ENCODE measurements at regions not wholly inside any gene's neighbourhood (a gene's known extent, or its start where the extent isn't known, plus 50 kb on each side); places are given as distances from the start of the nearest gene placed in this dataset.

DNA sequence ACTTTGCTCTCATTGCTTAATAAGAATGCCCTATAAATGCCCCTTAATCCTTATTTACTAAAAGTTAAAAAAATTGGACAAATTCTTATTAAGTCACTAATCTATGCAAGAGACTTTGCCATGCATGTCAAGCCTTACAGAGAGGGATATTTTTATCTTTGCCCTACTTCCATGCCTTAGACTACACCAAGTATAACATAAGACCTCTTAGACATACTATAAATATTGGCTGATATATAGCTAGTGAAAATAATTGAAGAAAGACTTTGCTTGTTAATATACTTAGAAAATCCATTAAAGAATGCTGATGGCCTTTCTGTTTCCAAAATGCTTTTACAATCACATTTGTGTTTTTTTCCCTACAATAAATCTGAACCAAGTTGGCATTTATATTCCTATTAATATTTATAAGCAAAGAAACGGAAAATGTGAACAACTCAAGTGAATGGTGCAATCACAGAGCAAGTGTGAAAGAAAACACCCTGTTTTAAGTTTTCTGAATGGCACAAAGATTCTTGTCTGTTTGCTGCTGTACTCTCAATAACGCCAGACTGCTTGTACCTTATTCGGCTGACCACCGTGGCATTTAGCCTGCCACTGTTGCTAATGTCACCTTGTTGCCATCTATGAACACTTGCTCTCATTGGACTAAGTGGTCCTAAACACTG, 105.0 kb downstream of the MC4R start:
- TF ChIP-seq, protein P1, sequence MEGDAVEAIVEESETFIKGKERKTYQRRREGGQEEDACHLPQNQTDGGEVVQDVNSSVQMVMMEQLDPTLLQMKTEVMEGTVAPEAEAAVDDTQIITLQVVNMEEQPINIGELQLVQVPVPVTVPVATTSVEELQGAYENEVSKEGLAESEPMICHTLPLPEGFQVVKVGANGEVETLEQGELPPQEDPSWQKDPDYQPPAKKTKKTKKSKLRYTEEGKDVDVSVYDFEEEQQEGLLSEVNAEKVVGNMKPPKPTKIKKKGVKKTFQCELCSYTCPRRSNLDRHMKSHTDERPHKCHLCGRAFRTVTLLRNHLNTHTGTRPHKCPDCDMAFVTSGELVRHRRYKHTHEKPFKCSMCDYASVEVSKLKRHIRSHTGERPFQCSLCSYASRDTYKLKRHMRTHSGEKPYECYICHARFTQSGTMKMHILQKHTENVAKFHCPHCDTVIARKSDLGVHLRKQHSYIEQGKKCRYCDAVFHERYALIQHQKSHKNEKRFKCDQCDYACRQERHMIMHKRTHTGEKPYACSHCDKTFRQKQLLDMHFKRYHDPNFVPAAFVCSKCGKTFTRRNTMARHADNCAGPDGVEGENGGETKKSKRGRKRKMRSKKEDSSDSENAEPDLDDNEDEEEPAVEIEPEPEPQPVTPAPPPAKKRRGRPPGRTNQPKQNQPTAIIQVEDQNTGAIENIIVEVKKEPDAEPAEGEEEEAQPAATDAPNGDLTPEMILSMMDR (conservative IDR thresholded peaks at IDR 0.05; ENCODE audit: low read length) = no peak
- TF ChIP-seq EZH2phosphoT487 (IDR thresholded peaks at IDR 0.05; ENCODE audit: borderline replicate concordance) = no peak
- no peak overlapping the region for H3K4me2 ChIP-seq (ENCODE audit: low read depth, low read length, poor library complexity, severe bottlenecking)
- no peaks in the 10 kb centered on the region for H3K79me2 ChIP-seq (ENCODE audit: insufficient read depth, low read length)

GRCh38 chr18:60266558-60266957, 106.0 kb downstream of the MC4R start:
- H3K27me3 ChIP-seq (ENCODE audit: insufficient read depth, low read length, poor library complexity, severe bottlenecking) = no peaks in the 10 kb centered on the region
- H3K4me3 ChIP-seq (ENCODE audit: low read length, poor library complexity, severe bottlenecking) = no peak overlapping the region
- H3F3A ChIP-seq (ENCODE audit: low read depth) = no peaks in the 10 kb centered on the region
- H3K9me3 ChIP-seq (ENCODE audit: insufficient read depth, low read depth, low read length) = no peaks in the 10 kb centered on the region
- H4K20me1 ChIP-seq (ENCODE audit: insufficient read depth, low read length, poor library complexity, severe bottlenecking) = no peaks in the 10 kb centered on the region
- H3K9me2 ChIP-seq (replicated peaks; ENCODE audit: low read depth, low read length) = no peaks in the 10 kb centered on the region
- H3K79me2 ChIP-seq (ENCODE audit: insufficient read depth, low read length) = no peaks in the 10 kb centered on the region
- no peak overlapping the region for H2AFZ ChIP-seq (ENCODE audit: low read length)
- H3K4me1 ChIP-seq (ENCODE audit: insufficient read depth, low read length, poor library complexity, severe bottlenecking) = no peaks in the 10 kb centered on the region
- no peak overlapping the region for H3K4me2 ChIP-seq (ENCODE audit: low read depth, low read length, poor library complexity, severe bottlenecking)
- H3K9ac ChIP-seq (ENCODE audit: low read depth, low read length, poor library complexity, severe bottlenecking) = no peak overlapping the region
- TF ChIP-seq EZH2phosphoT487 (IDR thresholded peaks at IDR 0.05; ENCODE audit: borderline replicate concordance) = no peak
- TF ChIP-seq, protein P1 (conservative IDR thresholded peaks at IDR 0.05; ENCODE audit: low read length) = no peak
- H3K36me3 ChIP-seq (ENCODE audit: insufficient read depth, low read length) = no peaks in the 10 kb centered on the region

More for the DNA sequence above, 105.0 kb downstream of the MC4R start:
- Histone ChIP-seq H3K4me3 (ENCODE audit: low read length, poor library complexity, severe bottlenecking) (no peak overlapping the region), H3F3A (ENCODE audit: low read depth) (no peaks in the 10 kb centered on the region), H3K9ac (ENCODE audit: low read depth, low read length, poor library complexity, severe bottlenecking) (no peak overlapping the region), H3K9me3 (ENCODE audit: insufficient read depth, low read depth, low read length) (no peaks in the 10 kb centered on the region), H4K20me1 (ENCODE audit: insufficient read depth, low read length, poor library complexity, severe bottlenecking) (no peaks in the 10 kb centered on the region), H3K4me1 (ENCODE audit: insufficient read depth, low read length, poor library complexity, severe bottlenecking) (peaks cover 4% of the 10 kb centered on the region), H3K36me3 (ENCODE audit: insufficient read depth, low read length) (no peaks in the 10 kb centered on the region), H3K27me3 (ENCODE audit: insufficient read depth, low read length, poor library complexity, severe bottlenecking) (no peaks in the 10 kb centered on the region), H3K9me2 (replicated peaks; ENCODE audit: low read depth, low read length) (no peaks in the 10 kb centered on the region), H2AFZ (ENCODE audit: low read length) (0 out of 2 replicates have a peak overlapping the region, but pooled peaks have one; percentile 7)

DNA sequence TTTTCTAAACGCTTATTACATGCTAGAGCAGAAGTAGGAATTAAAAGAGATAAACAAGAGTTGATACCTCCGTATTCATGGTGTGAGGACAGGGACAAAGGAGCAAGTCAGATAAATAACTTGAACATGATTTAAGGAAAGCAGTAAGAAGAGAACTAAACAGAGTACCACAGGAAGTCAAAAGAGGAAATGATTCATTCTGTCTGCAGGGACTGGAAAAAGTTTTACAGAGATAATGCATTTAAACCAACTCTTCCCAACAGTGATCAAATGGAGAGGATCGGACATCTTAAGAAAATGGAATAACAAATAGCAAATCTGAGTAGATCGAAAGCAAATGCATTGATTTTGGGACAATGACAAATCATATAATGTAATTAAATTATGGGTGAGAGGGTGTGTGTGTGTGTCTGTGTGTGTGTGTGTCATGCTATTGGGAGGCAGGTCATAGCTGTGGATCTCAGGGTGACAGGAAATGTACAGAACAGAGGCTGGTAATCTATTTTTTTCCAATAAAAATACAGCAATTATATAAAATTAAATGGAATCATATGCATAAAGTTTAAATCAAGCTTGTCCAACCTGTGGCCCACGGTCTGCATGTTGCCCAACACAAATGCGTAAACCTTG, 113.4 kb downstream of the MC4R start:
- Histone ChIP-seq H3K4me2 (ENCODE audit: low read depth, low read length, poor library complexity, severe bottlenecking) (peak overlapping the region; percentile 63), H2AFZ (ENCODE audit: low read length) (no peak overlapping the region), H3K27me3 (ENCODE audit: insufficient read depth, low read length, poor library complexity, severe bottlenecking) (no peaks in the 10 kb centered on the region)

More for the DNA sequence above, 113.4 kb downstream of the MC4R start:
- no peaks in the 10 kb centered on the region for H3K36me3 ChIP-seq (ENCODE audit: insufficient read depth, low read length)
- no peak for TF ChIP-seq EZH2phosphoT487 (IDR thresholded peaks at IDR 0.05; ENCODE audit: borderline replicate concordance)
- TF ChIP-seq, protein P1 (conservative IDR thresholded peaks at IDR 0.05; ENCODE audit: low read length) = no peak
- H4K20me1 ChIP-seq (ENCODE audit: insufficient read depth, low read length, poor library complexity, severe bottlenecking) = no peaks in the 10 kb centered on the region
- H3K4me3 ChIP-seq (ENCODE audit: low read length, poor library complexity, severe bottlenecking) = peak overlapping the region; percentile 52
- no peaks in the 10 kb centered on the region for H3K9me2 ChIP-seq (replicated peaks; ENCODE audit: low read depth, low read length)
- H3F3A ChIP-seq (ENCODE audit: low read depth) = no peaks in the 10 kb centered on the region; the same call in 1 of the 2 replicates
- H3K9me3 ChIP-seq (ENCODE audit: insufficient read depth, low read depth, low read length) = no peaks in the 10 kb centered on the region
- no peaks in the 10 kb centered on the region for H3K79me2 ChIP-seq (ENCODE audit: insufficient read depth, low read length)
- H3K9ac ChIP-seq (ENCODE audit: low read depth, low read length, poor library complexity, severe bottlenecking) = no peak overlapping the region
- peaks cover 29% of the 10 kb centered on the region for H3K4me1 ChIP-seq (ENCODE audit: insufficient read depth, low read length, poor library complexity, severe bottlenecking)

Measured in Loucy (cell line).